H1 (cell line): ENCODE measurements at regions not wholly inside any gene's neighbourhood (a gene's known extent, or its start where the extent isn't known, plus 50 kb on each side); places are given as distances from the start of the nearest gene placed in this dataset.
"Not testable (repeated sequence)": the region's sequence is repeated elsewhere in the genome, so short reads cannot be mapped to it uniquely, and the experiment has no call there.

Experiments
- CTCF ChIA-PET: fragments of 300-600 bp; sonication (Branson Sonifier 250); formaldehyde crosslinking; loops from one replicate; lab custom pipeline; 2021; ENCODE audit not compliant: partially characterized antibody; lab: Charles Lee
- POLR2A ChIA-PET: fragments of 300-600 bp; sonication (Branson Sonifier 250); formaldehyde crosslinking; loops from one replicate; lab custom pipeline; 2021; ENCODE audit warnings: inconsistent platforms; ENCODE audit not compliant: partially characterized antibody; lab: Charles Lee
- DNase-seq, 2 experiments: peaks; one replicate each; pipeline versions ENCODE4 v3.0.0 to v3.0.0-alpha.2; 2010 to 2022; ENCODE audit warnings: low spot score in 2 of 2, low read depth in 1 of 2, mixed read lengths in 1 of 2
- FAIRE-seq: peaks from 2 replicates; lab custom pipeline; 2011; peaks lifted over from hg19 to GRCh38; lab: Jason Lieb, UNC
- H2AFZ ChIP-seq: 2 replicates; pipeline ENCODE4 v1.8.1; 2012; ENCODE audit warnings: low read length, inconsistent platforms
- H2AK5ac ChIP-seq: 2 replicates; pipeline ENCODE4 v1.6.1; 2013; ENCODE audit warnings: low read depth, low read length
- H2BK120ac ChIP-seq: replicated peaks from 2 replicates; pipeline ENCODE3; 2013; ENCODE audit warnings: low read depth, low read length, inconsistent platforms
- H2BK12ac ChIP-seq: 2 replicates; pipeline ENCODE4 v1.6.1; 2013; ENCODE audit warnings: low read depth, low read length
- H2BK15ac ChIP-seq: 2 replicates; pipeline ENCODE4 v1.6.1; 2013; ENCODE audit warnings: low read length
- H2BK20ac ChIP-seq: 2 replicates; pipeline ENCODE4 v1.6.1; 2013; ENCODE audit warnings: low read length
- H2BK5ac ChIP-seq: 2 replicates; pipeline ENCODE4 v1.6.1; 2013; ENCODE audit warnings: low read depth, low read length
- H3K14ac ChIP-seq: 2 replicates; pipeline ENCODE4 v1.6.1; 2013; ENCODE audit warnings: inconsistent platforms; ENCODE audit not compliant: insufficient read length
- H3K18ac ChIP-seq: 2 replicates; pipeline ENCODE4 v1.6.1; 2013; ENCODE audit warnings: low read length; ENCODE audit errors: extremely low read depth
- H3K23ac ChIP-seq: 2 replicates; pipeline ENCODE4 v1.6.1; 2013; ENCODE audit warnings: inconsistent platforms; ENCODE audit not compliant: insufficient read length
- H3K23me2 ChIP-seq: 2 replicates; pipeline ENCODE4 v1.6.1; 2013; ENCODE audit warnings: low read depth, low read length
- H3K27ac ChIP-seq: 2 replicates; pipeline ENCODE4 v1.6.1; 2011; ENCODE audit warnings: low read depth, low read length, inconsistent platforms
- H3K27me3 ChIP-seq, 4 experiments: replicated peaks in 1 of 4; 1 replicate in 1 of 4; 2 replicates in 3 of 4; pipeline versions ENCODE4 v1.6.1 to v1.8.1; 2011 to 2013; ENCODE audit warnings: low read length in 3 of 4, mild to moderate bottlenecking in 3 of 4, inconsistent platforms in 2 of 4, mixed read lengths in 2 of 4, moderate library complexity in 1 of 4; ENCODE audit not compliant: control insufficient read depth in 3 of 4, insufficient read depth in 3 of 4; ENCODE audit errors: extremely low read depth in 1 of 4
- H3K36me3 ChIP-seq, 4 experiments: 2 replicates each; pipeline versions ENCODE4 v1.6.1 to v1.8.1; 2011 to 2013; ENCODE audit warnings: mild to moderate bottlenecking in 4 of 4, low read length in 3 of 4, moderate library complexity in 2 of 4, control low read depth in 1 of 4, inconsistent platforms in 1 of 4; ENCODE audit not compliant: insufficient read depth in 4 of 4, control insufficient read depth in 2 of 4
- H3K4ac ChIP-seq: replicated peaks from 2 replicates; pipeline ENCODE3; 2013; ENCODE audit warnings: low read length, low read depth, mixed read lengths, inconsistent platforms; ENCODE audit not compliant: insufficient read length
- H3K4me1 ChIP-seq, 4 experiments: replicated peaks in 1 of 4; 1 replicate in 1 of 4; 2 replicates in 3 of 4; pipeline versions ENCODE4 v1.6.1 to v1.8.1; 2011 to 2013; ENCODE audit warnings: low read length in 3 of 4, inconsistent platforms in 2 of 4, mixed read lengths in 1 of 4; ENCODE audit not compliant: insufficient read depth in 4 of 4, control insufficient read depth in 3 of 4
- H3K4me2 ChIP-seq, 2 experiments: 2 replicates each; pipeline versions ENCODE4 v1.6.1 to v1.8.1; 2011 to 2013; ENCODE audit warnings: low read depth in 2 of 2, low read length in 2 of 2, control low read depth in 1 of 2, inconsistent platforms in 1 of 2, mild to moderate bottlenecking in 1 of 2; ENCODE audit not compliant: insufficient read depth in 1 of 2
- H3K4me3 ChIP-seq, 4 experiments: fragments of 200-600, 300-600 bp in 1 of 4; sonication (generic), shearing (Covaris generic), sonication (Bioruptor Twin) in 1 of 4; 2 replicates each; pipeline versions ENCODE4 v1.5.1 to v1.8.1; 2011 to 2016; ENCODE audit warnings: low read length in 4 of 4, low read depth in 3 of 4, control low read depth in 2 of 4, inconsistent platforms in 2 of 4, mild to moderate bottlenecking in 2 of 4, mixed read lengths in 1 of 4, moderate library complexity in 1 of 4; ENCODE audit not compliant: insufficient read depth in 2 of 4; ENCODE audit errors: extremely low read depth in 1 of 4
- H3K56ac ChIP-seq: replicated peaks from 2 replicates; pipeline ENCODE3; 2013; ENCODE audit warnings: low read depth, mild to moderate bottlenecking, mixed read lengths, low read length, inconsistent platforms; ENCODE audit not compliant: insufficient read length
- H3K79me1 ChIP-seq: 2 replicates; pipeline ENCODE4 v1.6.1; 2013; ENCODE audit warnings: low read depth, low read length, control low read depth
- H3K79me2 ChIP-seq, 2 experiments: 2 replicates each; pipeline versions ENCODE4 v1.6.1 to v1.8.1; 2012 to 2013; ENCODE audit warnings: low read length in 2 of 2, mild to moderate bottlenecking in 2 of 2, inconsistent platforms in 1 of 2; ENCODE audit not compliant: insufficient read depth in 2 of 2, control insufficient read depth in 1 of 2
- H3K9ac ChIP-seq, 4 experiments: replicated peaks in 1 of 4; 1 replicate in 1 of 4; 2 replicates in 3 of 4; pipeline versions ENCODE4 v1.6.1 to v1.8.1; 2011 to 2013; ENCODE audit warnings: low read depth in 3 of 4, low read length in 3 of 4, control low read depth in 2 of 4, mild to moderate bottlenecking in 2 of 4, moderate library complexity in 2 of 4, inconsistent platforms in 1 of 4; ENCODE audit errors: extremely low read depth in 1 of 4
- H3K9me3 ChIP-seq, 2 experiments: 2 replicates each; pipeline versions ENCODE4 v1.6.1 to v1.8.1; 2012 to 2013; ENCODE audit warnings: mild to moderate bottlenecking in 2 of 2, moderate library complexity in 2 of 2, control low read depth in 1 of 2, inconsistent platforms in 1 of 2, low read depth in 1 of 2, low read length in 1 of 2, mixed read lengths in 1 of 2; ENCODE audit not compliant: insufficient read depth in 2 of 2
- H4K20me1 ChIP-seq, 2 experiments: replicated peaks in 1 of 2; 2 replicates each; pipeline versions ENCODE3 to v1.8.1; 2011 to 2013; ENCODE audit warnings: inconsistent platforms in 2 of 2, low read length in 2 of 2, mild to moderate bottlenecking in 1 of 2; ENCODE audit not compliant: insufficient read depth in 2 of 2, control insufficient read depth in 1 of 2
- H4K5ac ChIP-seq: 2 replicates; pipeline ENCODE4 v1.6.1; 2013; ENCODE audit warnings: low read length, low read depth, mixed read lengths, inconsistent platforms; ENCODE audit not compliant: insufficient read length
- H4K8ac ChIP-seq: 2 replicates; pipeline ENCODE4 v1.8.0; 2013; ENCODE audit warnings: mild to moderate bottlenecking, moderate library complexity, low read length, inconsistent platforms; ENCODE audit not compliant: insufficient read depth; ENCODE audit errors: extremely low read depth
- H4K91ac ChIP-seq: replicated peaks from 2 replicates; pipeline ENCODE3; 2013; ENCODE audit warnings: low read length, mixed read lengths, inconsistent platforms; ENCODE audit not compliant: insufficient read length
- RAD21 ChIP-seq, 2 experiments: IDR thresholded peaks in 1 of 2; conservative IDR thresholded peaks in 1 of 2; 2 replicates each; pipeline ENCODE4 v1.6.1; 2011; ENCODE audit warnings: low read depth in 2 of 2, low read length in 2 of 2, improper control_type of control experiment in 1 of 2, inconsistent platforms in 1 of 2, mild to moderate bottlenecking in 1 of 2, moderate library complexity in 1 of 2
- TF ChIP-seq, protein P1 (sequence below), 3 experiments: IDR thresholded peaks; 1 replicate in 2 of 3; 2 replicates in 1 of 3; pipeline versions ENCODE4 v1.5.1 to v1.6.1; 2011; ENCODE audit warnings: low read length in 3 of 3, mild to moderate bottlenecking in 3 of 3, inconsistent platforms in 2 of 3, low read depth in 1 of 3, moderate library complexity in 1 of 3; ENCODE audit not compliant: insufficient read depth in 1 of 3; ENCODE audit errors: control extremely low read depth in 1 of 3

DNA sequence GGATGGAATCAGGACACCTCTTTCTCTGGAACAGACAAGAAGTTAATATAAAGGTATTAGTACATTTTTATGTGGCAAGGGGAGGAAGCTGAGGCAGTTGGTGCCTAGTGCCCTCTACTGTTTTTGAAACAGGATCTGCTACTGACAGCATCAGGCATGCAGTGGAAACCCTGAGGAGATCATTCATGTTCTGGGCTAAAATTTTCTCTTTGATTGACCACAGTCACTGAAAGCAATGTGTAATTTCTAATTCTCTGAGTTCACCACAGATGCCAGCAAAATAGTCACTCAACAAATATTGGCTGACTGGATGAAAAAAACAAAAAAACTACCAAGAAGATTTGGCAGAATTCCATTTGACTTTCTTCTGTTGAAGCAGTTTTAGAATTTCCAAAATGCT lies 71.0 kb upstream of the SRRM3 start:
- H2BK20ac ChIP-seq, H3K79me2 ChIP-seq: not testable (repeated sequence)
- TF ChIP-seq, protein P1, sequence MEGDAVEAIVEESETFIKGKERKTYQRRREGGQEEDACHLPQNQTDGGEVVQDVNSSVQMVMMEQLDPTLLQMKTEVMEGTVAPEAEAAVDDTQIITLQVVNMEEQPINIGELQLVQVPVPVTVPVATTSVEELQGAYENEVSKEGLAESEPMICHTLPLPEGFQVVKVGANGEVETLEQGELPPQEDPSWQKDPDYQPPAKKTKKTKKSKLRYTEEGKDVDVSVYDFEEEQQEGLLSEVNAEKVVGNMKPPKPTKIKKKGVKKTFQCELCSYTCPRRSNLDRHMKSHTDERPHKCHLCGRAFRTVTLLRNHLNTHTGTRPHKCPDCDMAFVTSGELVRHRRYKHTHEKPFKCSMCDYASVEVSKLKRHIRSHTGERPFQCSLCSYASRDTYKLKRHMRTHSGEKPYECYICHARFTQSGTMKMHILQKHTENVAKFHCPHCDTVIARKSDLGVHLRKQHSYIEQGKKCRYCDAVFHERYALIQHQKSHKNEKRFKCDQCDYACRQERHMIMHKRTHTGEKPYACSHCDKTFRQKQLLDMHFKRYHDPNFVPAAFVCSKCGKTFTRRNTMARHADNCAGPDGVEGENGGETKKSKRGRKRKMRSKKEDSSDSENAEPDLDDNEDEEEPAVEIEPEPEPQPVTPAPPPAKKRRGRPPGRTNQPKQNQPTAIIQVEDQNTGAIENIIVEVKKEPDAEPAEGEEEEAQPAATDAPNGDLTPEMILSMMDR (IDR thresholded peaks at IDR 0.05; ENCODE audit: control extremely low read depth in 1 of 3, insufficient read depth in 1 of 3, low read depth in 1 of 3, low read length in 3 of 3): peak in 1 of 3 experiments; percentile 28; a peak in 2 of 4 replicates
- peak; percentile 50 to 54 for TF ChIP-seq RAD21 (IDR thresholded peaks at IDR 0.05 in 1 of 2, conservative IDR thresholded peaks at IDR 0.05 in 1 of 2; ENCODE audit: low read depth in 2 of 2, low read length in 2 of 2)
- TF ChIP-seq, all 59 proteins: peak for 2; not testable (repeated sequence) for 57
- not testable (repeated sequence) for H3K4ac ChIP-seq, H2BK12ac ChIP-seq, H2BK15ac ChIP-seq, H3K79me1 ChIP-seq, FAIRE-seq, H4K5ac ChIP-seq, H3K14ac ChIP-seq, H3K56ac ChIP-seq, H3K27me3 ChIP-seq, H3K4me3 ChIP-seq, H3K23ac ChIP-seq, DNase-seq, H3K18ac ChIP-seq, H3K4me1 ChIP-seq, H4K91ac ChIP-seq, H3K9me3 ChIP-seq, H3K27ac ChIP-seq, H3K9ac ChIP-seq, H2BK120ac ChIP-seq, H2AK5ac ChIP-seq, H4K20me1 ChIP-seq, H3K4me2 ChIP-seq, H4K8ac ChIP-seq, H2BK5ac ChIP-seq, H3K23me2 ChIP-seq, H2AFZ ChIP-seq, H3K36me3 ChIP-seq
- CTCF ChIA-PET: interaction anchor here (0.8 to 2.8 kb wide), 8 partner anchors 8 to 182 kb away, joined by 3 to 16 read pairs (median 5); no protein-coding TSS in a partner anchor
- POLR2A ChIA-PET: interaction anchor here (1.7 kb wide), 1 partner anchor 33 kb away, joined by 4 read pairs; no protein-coding TSS in a partner anchor
